Activated naive CD8-positive, alpha-beta T cell treated with anti-CD3 and anti-CD28 coated beads, Interleukin-2, amount 50 U/mL, for 24 hours (primary cell): ENCODE measurements at regions not wholly inside any gene's neighbourhood (a gene's known extent, or its start where the extent isn't known, plus 50 kb on each side); places are given as distances from the start of the nearest gene placed in this dataset.

Experiments used
- ATAC-seq: fragments of 150-1000 bp; cut with Tn5 transposase; one replicate; pipeline ENCODE4 v1.10.0; 2021
- DNase-seq: peaks from one replicate; pipeline ENCODE4 v3.0.0; 2021
- H3K27ac Mint-ChIP-seq: one replicate; pipeline ENCODE4 v1.8.0; 2021; ENCODE audit warnings: mild to moderate bottlenecking, mixed read lengths
- H3K27me3 Mint-ChIP-seq: one replicate; pipeline ENCODE4 v1.8.0; 2021; ENCODE audit warnings: mixed read lengths
- H3K36me3 Mint-ChIP-seq: one replicate; pipeline ENCODE4 v1.8.0; 2021; ENCODE audit warnings: low read depth, mixed read lengths
- H3K4me1 Mint-ChIP-seq: one replicate; pipeline ENCODE4 v1.8.0; 2021; ENCODE audit warnings: mixed read lengths
- H3K4me3 Mint-ChIP-seq: one replicate; pipeline ENCODE4 v1.8.0; 2021; ENCODE audit warnings: mild to moderate bottlenecking, moderate library complexity, mixed read lengths
- H3K9me3 Mint-ChIP-seq: one replicate; pipeline ENCODE4 v1.8.0; 2021; ENCODE audit warnings: mixed read lengths

- no peak for ATAC-seq
- DNase-seq, result no peak
- H3K4me3 Mint-ChIP-seq, result no peak overlapping the region
- H3K27ac Mint-ChIP-seq, result no peak overlapping the region
- no peaks in the 10 kb centered on the region for H3K9me3 Mint-ChIP-seq
- H3K27me3 Mint-ChIP-seq, result peaks cover 8% of the 10 kb centered on the region
- no peaks in the 10 kb centered on the region for H3K4me1 Mint-ChIP-seq
- H3K36me3 Mint-ChIP-seq, result no peaks in the 10 kb centered on the region
These were observed 285.0 kb upstream of the HABP2 start for GRCh38 chr10:113267619-113268562.

- no peak for ATAC-seq
- no peak for DNase-seq
- H3K27me3 Mint-ChIP-seq, result peaks cover 5% of the 10 kb centered on the region
- no peak overlapping the region for H3K4me3 Mint-ChIP-seq
- no peak overlapping the region for H3K27ac Mint-ChIP-seq
- H3K36me3 Mint-ChIP-seq, result no peaks in the 10 kb centered on the region
- H3K4me1 Mint-ChIP-seq, result peaks cover 4% of the 10 kb centered on the region
- H3K9me3 Mint-ChIP-seq, result peaks cover 2% of the 10 kb centered on the region
These were observed 283.5 kb upstream of the HABP2 start for GRCh38 chr10:113269333-113269732.

- Mint-ChIP-seq H3K27ac (no peak overlapping the region), H3K4me3 (no peak overlapping the region), H3K9me3 (peaks cover 29% of the 10 kb centered on the region), H3K27me3 (no peaks in the 10 kb centered on the region), H3K4me1 (peaks cover 4% of the 10 kb centered on the region), H3K36me3 (peaks cover 9% of the 10 kb centered on the region)
- DNase-seq (no peak), ATAC-seq (no peak)
These were observed 280.3 kb upstream of the HABP2 start for GRCh38 chr10:113272511-113272910.

GRCh38 chr10:113273181-113274163 is 279.4 kb upstream of the HABP2 start:
- ATAC-seq (no peak), DNase-seq (no peak)
- Mint-ChIP-seq H3K4me1 (peaks cover 4% of the 10 kb centered on the region), H3K27me3 (no peaks in the 10 kb centered on the region), H3K27ac (no peak overlapping the region), H3K9me3 (peaks cover 29% of the 10 kb centered on the region), H3K4me3 (no peak overlapping the region), H3K36me3 (peaks cover 9% of the 10 kb centered on the region)

- peaks cover 29% of the 10 kb centered on the region for H3K9me3 Mint-ChIP-seq
- peaks cover 9% of the 10 kb centered on the region for H3K36me3 Mint-ChIP-seq
- ATAC-seq, result no peak
- no peak overlapping the region for H3K27ac Mint-ChIP-seq
- no peak for DNase-seq
- no peaks in the 10 kb centered on the region for H3K27me3 Mint-ChIP-seq
- H3K4me3 Mint-ChIP-seq, result no peak overlapping the region
- peaks cover 4% of the 10 kb centered on the region for H3K4me1 Mint-ChIP-seq
These were observed 278.6 kb upstream of the HABP2 start for GRCh38 chr10:113274176-113274829.

GRCh38 chr10:113278221-113278620 is 274.6 kb upstream of the HABP2 start:
- H3K27ac Mint-ChIP-seq, result no peak overlapping the region
- peaks cover 9% of the 10 kb centered on the region for H3K36me3 Mint-ChIP-seq

GRCh38 chr10:113278664-113279063 is 274.2 kb upstream of the HABP2 start:
- H3K27ac Mint-ChIP-seq, result no peak overlapping the region
- no peak overlapping the region for H3K4me3 Mint-ChIP-seq
- peaks cover 9% of the 10 kb centered on the region for H3K36me3 Mint-ChIP-seq
- H3K27me3 Mint-ChIP-seq, result no peaks in the 10 kb centered on the region
- DNase-seq (no peak), ATAC-seq (no peak)
- H3K9me3 Mint-ChIP-seq, result peaks cover 29% of the 10 kb centered on the region
- no peaks in the 10 kb centered on the region for H3K4me1 Mint-ChIP-seq

More at GRCh38 chr10:113278221-113278620, 274.6 kb upstream of the HABP2 start:
- ATAC-seq, result no peak
- Mint-ChIP-seq H3K9me3 (peaks cover 29% of the 10 kb centered on the region), H3K4me3 (no peak overlapping the region), H3K27me3 (no peaks in the 10 kb centered on the region), H3K4me1 (peaks cover under 1% of the 10 kb centered on the region)
- DNase-seq, result no peak

- no peak for ATAC-seq
- Mint-ChIP-seq H3K27ac (no peak overlapping the region), H3K4me3 (no peak overlapping the region), H3K27me3 (no peaks in the 10 kb centered on the region), H3K36me3 (peaks cover 9% of the 10 kb centered on the region), H3K9me3 (peaks cover 27% of the 10 kb centered on the region), H3K4me1 (no peaks in the 10 kb centered on the region)
- DNase-seq, result no peak
These were observed 273.6 kb upstream of the HABP2 start for GRCh38 chr10:113279262-113279661.

- Mint-ChIP-seq H3K27me3 (no peaks in the 10 kb centered on the region), H3K36me3 (no peaks in the 10 kb centered on the region), H3K9me3 (no peaks in the 10 kb centered on the region), H3K4me3 (no peak overlapping the region), H3K27ac (no peak overlapping the region), H3K4me1 (no peaks in the 10 kb centered on the region)
- DNase-seq (no peak), ATAC-seq (no peak)
These were observed 270.3 kb upstream of the HABP2 start for GRCh38 chr10:113282564-113282963.

- no peak for ATAC-seq
These were observed 269.7 kb upstream of the HABP2 start for GRCh38 chr10:113283189-113283588.

GRCh38 chr10:113284635-113285034 is 268.2 kb upstream of the HABP2 start:
- Mint-ChIP-seq H3K27ac (no peak overlapping the region), H3K36me3 (no peaks in the 10 kb centered on the region), H3K4me3 (no peak overlapping the region), H3K27me3 (no peaks in the 10 kb centered on the region), H3K9me3 (no peaks in the 10 kb centered on the region), H3K4me1 (no peaks in the 10 kb centered on the region)
- DNase-seq (no peak), ATAC-seq (no peak)

More at GRCh38 chr10:113283189-113283588, 269.7 kb upstream of the HABP2 start:
- Mint-ChIP-seq H3K4me1 (no peaks in the 10 kb centered on the region), H3K27me3 (no peaks in the 10 kb centered on the region), H3K36me3 (no peaks in the 10 kb centered on the region), H3K4me3 (no peak overlapping the region), H3K27ac (no peak overlapping the region), H3K9me3 (no peaks in the 10 kb centered on the region)
- no peak for DNase-seq

GRCh38 chr10:113285305-113285704 is 267.5 kb upstream of the HABP2 start:
- no peak overlapping the region for H3K4me3 Mint-ChIP-seq
- no peaks in the 10 kb centered on the region for H3K36me3 Mint-ChIP-seq
- ATAC-seq, result no peak
- no peaks in the 10 kb centered on the region for H3K9me3 Mint-ChIP-seq
- no peak for DNase-seq
- no peaks in the 10 kb centered on the region for H3K27me3 Mint-ChIP-seq
- H3K27ac Mint-ChIP-seq, result no peak overlapping the region
- no peaks in the 10 kb centered on the region for H3K4me1 Mint-ChIP-seq

- no peak for ATAC-seq
These were observed 265.3 kb upstream of the HABP2 start for GRCh38 chr10:113287592-113287991.

GRCh38 chr10:113290137-113290536 is 262.7 kb upstream of the HABP2 start:
- Mint-ChIP-seq H3K4me3 (no peak overlapping the region), H3K27ac (no peak overlapping the region), H3K9me3 (no peaks in the 10 kb centered on the region), H3K4me1 (no peaks in the 10 kb centered on the region), H3K36me3 (no peaks in the 10 kb centered on the region), H3K27me3 (no peaks in the 10 kb centered on the region)
- no peak for ATAC-seq
- DNase-seq, result no peak

More at GRCh38 chr10:113287592-113287991, 265.3 kb upstream of the HABP2 start:
- Mint-ChIP-seq H3K4me1 (no peaks in the 10 kb centered on the region), H3K27ac (no peak overlapping the region), H3K36me3 (no peaks in the 10 kb centered on the region), H3K4me3 (no peak overlapping the region), H3K27me3 (no peaks in the 10 kb centered on the region), H3K9me3 (no peaks in the 10 kb centered on the region)
- DNase-seq, result no peak
